ENCODE measurements at regions not wholly inside any gene's neighbourhood (a gene's known extent, or its start where the extent isn't known, plus 50 kb on each side); places are given as distances from the start of the nearest gene placed in this dataset.

GRCh38 chr5:89229331-89230070, 346.5 kb upstream of the MEF2C start:
- TF ChIP-seq, protein P1, sequence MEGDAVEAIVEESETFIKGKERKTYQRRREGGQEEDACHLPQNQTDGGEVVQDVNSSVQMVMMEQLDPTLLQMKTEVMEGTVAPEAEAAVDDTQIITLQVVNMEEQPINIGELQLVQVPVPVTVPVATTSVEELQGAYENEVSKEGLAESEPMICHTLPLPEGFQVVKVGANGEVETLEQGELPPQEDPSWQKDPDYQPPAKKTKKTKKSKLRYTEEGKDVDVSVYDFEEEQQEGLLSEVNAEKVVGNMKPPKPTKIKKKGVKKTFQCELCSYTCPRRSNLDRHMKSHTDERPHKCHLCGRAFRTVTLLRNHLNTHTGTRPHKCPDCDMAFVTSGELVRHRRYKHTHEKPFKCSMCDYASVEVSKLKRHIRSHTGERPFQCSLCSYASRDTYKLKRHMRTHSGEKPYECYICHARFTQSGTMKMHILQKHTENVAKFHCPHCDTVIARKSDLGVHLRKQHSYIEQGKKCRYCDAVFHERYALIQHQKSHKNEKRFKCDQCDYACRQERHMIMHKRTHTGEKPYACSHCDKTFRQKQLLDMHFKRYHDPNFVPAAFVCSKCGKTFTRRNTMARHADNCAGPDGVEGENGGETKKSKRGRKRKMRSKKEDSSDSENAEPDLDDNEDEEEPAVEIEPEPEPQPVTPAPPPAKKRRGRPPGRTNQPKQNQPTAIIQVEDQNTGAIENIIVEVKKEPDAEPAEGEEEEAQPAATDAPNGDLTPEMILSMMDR (IDR thresholded peaks at IDR 0.05), result no peak
- TF ChIP-seq POLR2A (IDR thresholded peaks at IDR 0.05), result no peak
